ENCODE measurements at regions not wholly inside any gene's neighbourhood (a gene's known extent, or its start where the extent isn't known, plus 50 kb on each side); places are given as distances from the start of the nearest gene placed in this dataset.

DNA sequence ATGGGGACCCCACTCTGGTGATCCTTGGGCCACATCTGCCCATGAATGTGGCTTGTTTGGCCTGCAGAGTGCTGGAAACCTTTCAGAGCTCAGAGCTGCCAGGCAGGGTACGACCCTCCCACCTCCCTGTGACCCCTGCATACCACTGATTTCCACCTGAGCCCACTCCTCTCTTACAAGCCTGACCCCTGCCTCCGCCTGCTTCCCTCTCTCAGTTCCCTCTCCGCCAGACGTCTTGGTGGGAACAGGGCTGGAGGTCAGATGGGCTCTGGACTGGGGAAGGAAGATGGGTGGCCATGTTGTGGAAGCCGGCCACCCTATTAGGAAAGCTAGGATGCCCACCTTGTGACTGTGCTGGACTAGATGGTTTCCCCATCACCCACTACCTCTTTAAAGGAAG lies 185.1 kb downstream of the KATNIP start:
- ChIA-PET RAD21 (ENCODE audit: low non-redundant PET in 1 of 2, low total read pairs in 2 of 2, uncharacterized antibody in 2 of 2, unreplicated experiment in 2 of 2) (no interaction called here), POLR2A (no interaction called here), CTCF (no interaction called here)
- H4K20me1 ChIP-seq (ENCODE audit: insufficient read depth), result no peaks in the 10 kb centered on the region
- BruUV-seq (replicated peaks), result no TSS peak
- H2AFZ ChIP-seq (ENCODE audit: low read depth, low read length, poor library complexity, severe bottlenecking), result no peak overlapping the region
- no peaks in the 10 kb centered on the region for H3K36me3 ChIP-seq (ENCODE audit: control insufficient read depth in 1 of 2, insufficient read depth in 2 of 2, low read length in 2 of 2)
- H3K79me2 ChIP-seq (ENCODE audit: insufficient read depth, low read length), result no peaks in the 10 kb centered on the region
- no peak overlapping the region for H3K4me2 ChIP-seq (ENCODE audit: low read length)
- H3K9me3 ChIP-seq (ENCODE audit: control insufficient read depth in 1 of 2, insufficient read depth in 1 of 2, low read depth in 1 of 2, low read length in 2 of 2), result no peaks in the 10 kb centered on the region
- TF ChIP-seq, protein P1, sequence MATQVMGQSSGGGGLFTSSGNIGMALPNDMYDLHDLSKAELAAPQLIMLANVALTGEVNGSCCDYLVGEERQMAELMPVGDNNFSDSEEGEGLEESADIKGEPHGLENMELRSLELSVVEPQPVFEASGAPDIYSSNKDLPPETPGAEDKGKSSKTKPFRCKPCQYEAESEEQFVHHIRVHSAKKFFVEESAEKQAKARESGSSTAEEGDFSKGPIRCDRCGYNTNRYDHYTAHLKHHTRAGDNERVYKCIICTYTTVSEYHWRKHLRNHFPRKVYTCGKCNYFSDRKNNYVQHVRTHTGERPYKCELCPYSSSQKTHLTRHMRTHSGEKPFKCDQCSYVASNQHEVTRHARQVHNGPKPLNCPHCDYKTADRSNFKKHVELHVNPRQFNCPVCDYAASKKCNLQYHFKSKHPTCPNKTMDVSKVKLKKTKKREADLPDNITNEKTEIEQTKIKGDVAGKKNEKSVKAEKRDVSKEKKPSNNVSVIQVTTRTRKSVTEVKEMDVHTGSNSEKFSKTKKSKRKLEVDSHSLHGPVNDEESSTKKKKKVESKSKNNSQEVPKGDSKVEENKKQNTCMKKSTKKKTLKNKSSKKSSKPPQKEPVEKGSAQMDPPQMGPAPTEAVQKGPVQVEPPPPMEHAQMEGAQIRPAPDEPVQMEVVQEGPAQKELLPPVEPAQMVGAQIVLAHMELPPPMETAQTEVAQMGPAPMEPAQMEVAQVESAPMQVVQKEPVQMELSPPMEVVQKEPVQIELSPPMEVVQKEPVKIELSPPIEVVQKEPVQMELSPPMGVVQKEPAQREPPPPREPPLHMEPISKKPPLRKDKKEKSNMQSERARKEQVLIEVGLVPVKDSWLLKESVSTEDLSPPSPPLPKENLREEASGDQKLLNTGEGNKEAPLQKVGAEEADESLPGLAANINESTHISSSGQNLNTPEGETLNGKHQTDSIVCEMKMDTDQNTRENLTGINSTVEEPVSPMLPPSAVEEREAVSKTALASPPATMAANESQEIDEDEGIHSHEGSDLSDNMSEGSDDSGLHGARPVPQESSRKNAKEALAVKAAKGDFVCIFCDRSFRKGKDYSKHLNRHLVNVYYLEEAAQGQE (IDR thresholded peaks at IDR 0.05; ENCODE audit: low read depth), result no peak
- no peak for TF ChIP-seq YY1 (IDR thresholded peaks at IDR 0.05; ENCODE audit: extremely low read depth, insufficient replicate concordance, low read depth, low read length)
- DNase-seq (ENCODE audit: low read depth, low spot score) (no peak), ATAC-seq (no peak)
- H3K27me3 ChIP-seq (ENCODE audit: insufficient read depth, low read length), result no peaks in the 10 kb centered on the region
- intact Hi-C loops (cut with micrococcal nuclease), result no loop called here
- H3K4me1 ChIP-seq (ENCODE audit: control insufficient read depth in 1 of 2, insufficient read depth in 2 of 2, low read length in 2 of 2), result no peaks in the 10 kb centered on the region
- no peak overlapping the region for H3K27ac ChIP-seq (ENCODE audit: low read depth, low read length)
- H3K9me2 ChIP-seq (ENCODE audit: insufficient read depth), result no peaks in the 10 kb centered on the region
- no peak overlapping the region for H3K4me3 ChIP-seq (replicated peaks in 1 of 2; ENCODE audit: low read depth in 1 of 2, low read length in 2 of 2)
- H3K9ac ChIP-seq (ENCODE audit: low read length), result no peak overlapping the region

DNA sequence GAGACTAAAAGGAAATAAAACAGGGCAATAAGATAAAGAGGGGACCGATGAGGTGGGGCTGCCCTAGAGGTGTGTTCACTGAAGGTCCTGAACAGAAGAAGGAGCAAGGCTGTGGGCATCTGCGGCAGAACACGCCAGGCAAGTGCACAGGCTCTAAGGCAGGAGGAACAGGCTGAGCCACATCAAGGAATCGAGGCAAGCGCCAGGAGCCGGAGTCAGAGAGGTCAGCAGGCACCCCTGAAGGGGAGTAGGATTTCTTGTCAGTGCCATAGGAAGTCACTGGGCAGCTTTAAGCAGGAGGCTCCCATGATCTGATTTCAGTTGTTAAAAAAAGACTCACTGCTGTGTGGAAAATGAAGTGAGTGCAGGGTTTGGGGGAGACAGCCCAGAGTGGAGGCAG lies 186.5 kb downstream of the KATNIP start:
- Histone ChIP-seq H3K9ac (ENCODE audit: low read length) (no peak overlapping the region), H4K20me1 (ENCODE audit: insufficient read depth) (no peaks in the 10 kb centered on the region), H3K9me2 (ENCODE audit: insufficient read depth) (no peaks in the 10 kb centered on the region), H2AFZ (ENCODE audit: low read depth, low read length, poor library complexity, severe bottlenecking) (no peak overlapping the region), H3K36me3 (ENCODE audit: control insufficient read depth in 1 of 2, insufficient read depth in 2 of 2, low read length in 2 of 2) (no peaks in the 10 kb centered on the region), H3K27ac (ENCODE audit: low read depth, low read length) (no peak overlapping the region), H3K4me3 (replicated peaks in 1 of 2; ENCODE audit: low read depth in 1 of 2, low read length in 2 of 2) (no peak overlapping the region), H3K4me2 (ENCODE audit: low read length) (no peak overlapping the region), H3K27me3 (ENCODE audit: insufficient read depth, low read length) (no peaks in the 10 kb centered on the region), H3K79me2 (ENCODE audit: insufficient read depth, low read length) (no peaks in the 10 kb centered on the region), H3K4me1 (ENCODE audit: control insufficient read depth in 1 of 2, insufficient read depth in 2 of 2, low read length in 2 of 2) (no peaks in the 10 kb centered on the region), H3K9me3 (ENCODE audit: control insufficient read depth in 1 of 2, insufficient read depth in 1 of 2, low read depth in 1 of 2, low read length in 2 of 2) (no peaks in the 10 kb centered on the region)
- TF ChIP-seq ZFX (IDR thresholded peaks at IDR 0.05), result no peak
- no peak for TF ChIP-seq EGR1 (IDR thresholded peaks at IDR 0.05; ENCODE audit: low read depth)
- no TSS peak for BruUV-seq (replicated peaks)
- intact Hi-C loops (cut with micrococcal nuclease), result no loop called here
- ChIA-PET POLR2A (no interaction called here), RAD21 (ENCODE audit: low non-redundant PET in 1 of 2, low total read pairs in 2 of 2, uncharacterized antibody in 2 of 2, unreplicated experiment in 2 of 2) (no interaction called here), CTCF (no interaction called here)
- DNase-seq (ENCODE audit: low read depth, low spot score) (no peak), ATAC-seq (no peak)
